ENCODE measurements at regions not wholly inside any gene's neighbourhood (a gene's known extent, or its start where the extent isn't known, plus 50 kb on each side); places are given as distances from the start of the nearest gene placed in this dataset.
"Not testable (repeated sequence)": the region's sequence is repeated elsewhere in the genome, so short reads cannot be mapped to it uniquely, and the experiment has no call there.

DNA sequence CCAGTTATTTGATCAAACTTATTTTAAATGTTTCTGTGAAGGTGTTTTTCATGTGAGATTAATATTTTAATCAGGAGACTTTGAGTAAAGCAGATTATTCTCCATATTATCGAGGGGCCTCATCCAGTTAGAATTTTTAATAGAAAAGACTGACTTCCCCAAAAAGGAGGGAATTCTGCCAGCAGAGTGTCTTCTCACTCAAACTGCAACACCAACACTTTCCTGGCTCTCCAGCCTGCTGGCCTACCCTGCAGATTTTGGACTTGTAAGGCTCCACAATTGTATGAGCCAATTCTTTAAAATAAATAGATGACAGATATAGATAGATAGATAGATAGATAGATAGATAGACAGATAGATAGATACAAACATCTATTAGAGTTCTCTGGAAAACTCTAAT lies 155.7 kb downstream of the SEC23A start:
- no peaks in the 10 kb centered on the region for H3K9me3 ChIP-seq (ENCODE audit: control insufficient read depth in 1 of 2, low read length in 2 of 2)
- H3K4me3 ChIP-seq (ENCODE audit: low read depth in 1 of 2, low read length in 2 of 2), result no peak overlapping the region
- H3K27ac ChIP-seq (ENCODE audit: low read length), result no peak overlapping the region
- H3K27me3 ChIP-seq (ENCODE audit: low read depth, low read length), result no peaks in the 10 kb centered on the region
- no peaks in the 10 kb centered on the region for H3K36me3 ChIP-seq (ENCODE audit: control insufficient read depth in 1 of 2, insufficient read depth in 2 of 2, low read length in 2 of 2)
- H3K4me1 ChIP-seq (ENCODE audit: control insufficient read depth in 1 of 2, insufficient read depth in 2 of 2, low read length in 2 of 2), result no peaks in the 10 kb centered on the region

DNA sequence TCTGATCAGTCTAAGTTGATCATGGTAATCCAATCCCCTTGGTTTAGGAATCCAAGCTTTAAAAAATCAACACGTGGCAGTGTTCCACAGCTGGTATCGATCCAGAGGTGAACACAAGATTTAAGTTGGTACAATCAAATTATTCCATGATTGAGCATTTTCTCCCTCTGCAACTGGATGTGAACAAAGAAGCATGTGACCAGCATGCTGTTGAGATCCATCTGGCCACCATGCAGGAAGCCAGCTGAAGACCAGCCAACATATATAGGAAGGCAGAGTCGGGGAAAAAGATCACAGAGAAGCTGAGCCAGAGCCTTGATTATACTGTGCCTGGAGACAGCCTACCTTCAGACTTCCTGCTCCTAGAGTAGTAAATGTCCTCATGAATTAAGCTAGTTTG lies 158.3 kb downstream of the SEC23A start:
- no peaks in the 10 kb centered on the region for H3K27me3 ChIP-seq (ENCODE audit: low read depth, low read length)
- H3K4me3 ChIP-seq (ENCODE audit: low read depth in 1 of 2, low read length in 2 of 2), result no peak overlapping the region
- no peaks in the 10 kb centered on the region for H3K9me3 ChIP-seq (ENCODE audit: control insufficient read depth in 1 of 2, low read length in 2 of 2)
- H3K4me1 ChIP-seq (ENCODE audit: control insufficient read depth in 1 of 2, insufficient read depth in 2 of 2, low read length in 2 of 2), result no peaks in the 10 kb centered on the region
- H3K36me3 ChIP-seq (ENCODE audit: control insufficient read depth in 1 of 2, insufficient read depth in 2 of 2, low read length in 2 of 2), result no peaks in the 10 kb centered on the region
- no peak overlapping the region for H3K27ac ChIP-seq (ENCODE audit: low read length)

DNA sequence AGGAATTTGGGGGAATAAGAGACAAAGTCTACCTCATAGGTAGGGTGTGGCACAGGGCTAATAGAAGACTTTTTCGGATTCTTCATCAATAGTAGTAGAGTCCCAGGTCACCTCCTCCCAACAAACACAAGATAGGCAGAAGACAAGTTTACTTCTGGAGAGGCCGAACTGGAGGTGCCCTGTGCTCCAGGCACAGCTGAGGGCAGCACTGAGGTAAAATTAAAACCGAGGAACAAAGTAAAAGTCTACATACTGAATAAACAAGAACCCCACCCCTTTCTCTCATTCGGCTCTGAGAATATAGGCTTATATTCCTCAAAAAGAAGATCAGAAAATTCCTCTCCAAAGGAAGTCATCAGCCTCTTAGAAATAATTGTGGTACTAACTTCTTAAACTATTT lies 161.5 kb downstream of the SEC23A start:
- no peaks in the 10 kb centered on the region for H3K36me3 ChIP-seq (ENCODE audit: control insufficient read depth in 1 of 2, insufficient read depth in 2 of 2, low read length in 2 of 2)
- H3K27ac ChIP-seq (ENCODE audit: low read length), result no peak overlapping the region
- H3K4me1 ChIP-seq (ENCODE audit: control insufficient read depth in 1 of 2, insufficient read depth in 2 of 2, low read length in 2 of 2), result no peaks in the 10 kb centered on the region
- H3K27me3 ChIP-seq (ENCODE audit: low read depth, low read length), result no peaks in the 10 kb centered on the region
- H3K9me3 ChIP-seq (ENCODE audit: control insufficient read depth in 1 of 2, low read length in 2 of 2), result no peaks in the 10 kb centered on the region
- no peak overlapping the region for H3K4me3 ChIP-seq (ENCODE audit: low read depth in 1 of 2, low read length in 2 of 2)

DNA sequence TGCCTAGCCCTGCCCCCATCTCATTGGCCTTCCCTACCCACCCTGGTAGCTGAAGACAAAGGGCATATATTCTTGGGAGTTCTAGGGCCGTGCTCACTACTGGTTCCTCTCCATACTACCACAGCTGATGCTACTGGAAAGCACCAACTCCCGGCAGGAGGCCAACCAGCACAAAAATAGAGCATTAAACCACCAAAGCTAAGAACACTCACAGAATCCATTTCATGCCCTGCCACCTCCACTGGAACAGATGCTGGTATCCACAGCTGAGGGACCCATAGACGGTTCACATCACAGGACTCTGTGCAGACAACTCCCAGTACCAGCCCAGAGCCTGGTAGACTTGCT lies 170.4 kb downstream of the SEC23A start:
- not testable (repeated sequence) for H3K27me3 ChIP-seq (ENCODE audit: low read depth, low read length); H3K9me3 ChIP-seq (ENCODE audit: control insufficient read depth in 1 of 2, low read length in 2 of 2); H3K36me3 ChIP-seq (ENCODE audit: control insufficient read depth in 1 of 2, insufficient read depth in 2 of 2, low read length in 2 of 2); H3K4me1 ChIP-seq (ENCODE audit: control insufficient read depth in 1 of 2, insufficient read depth in 2 of 2, low read length in 2 of 2); H3K27ac ChIP-seq (ENCODE audit: low read length); H3K4me3 ChIP-seq (ENCODE audit: low read depth in 1 of 2, low read length in 2 of 2)

DNA sequence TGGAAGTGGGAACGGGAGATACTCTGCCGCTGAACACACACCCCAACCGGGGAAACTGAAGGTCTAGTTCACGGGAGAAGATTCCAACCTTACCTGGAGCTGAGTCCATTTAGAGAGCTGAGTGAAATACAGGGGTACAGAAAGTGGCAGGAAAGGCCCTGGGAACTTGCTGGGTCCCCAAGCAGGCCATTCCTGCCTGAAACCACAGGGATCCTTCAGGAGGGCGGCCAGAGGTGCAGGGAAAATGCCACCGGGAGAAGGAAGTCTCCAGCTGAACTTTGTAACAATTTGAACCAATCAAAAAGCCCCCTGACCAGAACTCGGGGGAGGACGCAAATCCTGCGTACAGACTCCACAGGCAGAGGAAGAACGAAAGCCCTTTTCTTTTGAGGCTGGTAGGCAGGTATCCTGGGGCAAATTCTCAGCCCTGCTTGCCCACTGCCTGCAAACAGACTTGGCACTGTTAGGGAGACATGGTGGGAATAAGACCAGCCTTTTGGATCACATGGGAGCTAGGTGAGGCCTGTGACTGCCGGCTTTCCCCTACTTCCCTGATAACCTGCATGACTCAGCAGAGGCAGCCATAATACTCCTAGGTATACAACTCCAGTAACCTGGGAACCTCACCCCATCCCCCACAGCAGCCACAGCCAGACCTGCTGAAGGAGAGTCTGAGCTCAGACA lies 170.9 kb downstream of the SEC23A start:
- H3K27me3 ChIP-seq (ENCODE audit: low read depth, low read length), result no peaks in the 10 kb centered on the region
- H3K4me3 ChIP-seq (ENCODE audit: low read depth in 1 of 2, low read length in 2 of 2), result no peak overlapping the region
- no peaks in the 10 kb centered on the region for H3K36me3 ChIP-seq (ENCODE audit: control insufficient read depth in 1 of 2, insufficient read depth in 2 of 2, low read length in 2 of 2)
- H3K4me1 ChIP-seq (ENCODE audit: control insufficient read depth in 1 of 2, insufficient read depth in 2 of 2, low read length in 2 of 2), result no peaks in the 10 kb centered on the region
- no peak overlapping the region for H3K27ac ChIP-seq (ENCODE audit: low read length)
- H3K9me3 ChIP-seq (ENCODE audit: control insufficient read depth in 1 of 2, low read length in 2 of 2), result no peaks in the 10 kb centered on the region

DNA sequence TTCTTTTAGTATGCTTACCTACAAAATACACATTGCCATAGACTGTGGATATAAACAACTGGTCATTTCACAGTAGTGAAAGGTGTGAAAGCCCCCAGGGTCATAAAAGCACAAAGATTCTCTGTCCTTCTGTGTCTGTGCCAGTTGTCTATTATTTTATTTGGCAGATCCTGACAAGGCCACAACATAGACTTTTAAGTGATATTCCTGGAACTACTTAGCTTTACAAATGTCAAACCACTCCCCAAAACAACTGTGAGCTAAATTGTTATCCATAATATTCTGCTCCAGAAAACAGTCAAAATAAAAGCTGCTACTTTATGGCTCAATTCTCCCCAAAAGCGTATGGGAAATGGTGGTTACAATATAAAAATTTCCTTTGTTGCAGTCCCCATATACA lies 172.1 kb downstream of the SEC23A start:
- Histone ChIP-seq H3K4me1 (ENCODE audit: control insufficient read depth in 1 of 2, insufficient read depth in 2 of 2, low read length in 2 of 2) (no peaks in the 10 kb centered on the region), H3K9me3 (ENCODE audit: control insufficient read depth in 1 of 2, low read length in 2 of 2) (no peaks in the 10 kb centered on the region), H3K36me3 (ENCODE audit: control insufficient read depth in 1 of 2, insufficient read depth in 2 of 2, low read length in 2 of 2) (no peaks in the 10 kb centered on the region), H3K27me3 (ENCODE audit: low read depth, low read length) (no peaks in the 10 kb centered on the region), H3K27ac (ENCODE audit: low read length) (no peak overlapping the region), H3K4me3 (ENCODE audit: low read depth in 1 of 2, low read length in 2 of 2) (no peak overlapping the region)

DNA sequence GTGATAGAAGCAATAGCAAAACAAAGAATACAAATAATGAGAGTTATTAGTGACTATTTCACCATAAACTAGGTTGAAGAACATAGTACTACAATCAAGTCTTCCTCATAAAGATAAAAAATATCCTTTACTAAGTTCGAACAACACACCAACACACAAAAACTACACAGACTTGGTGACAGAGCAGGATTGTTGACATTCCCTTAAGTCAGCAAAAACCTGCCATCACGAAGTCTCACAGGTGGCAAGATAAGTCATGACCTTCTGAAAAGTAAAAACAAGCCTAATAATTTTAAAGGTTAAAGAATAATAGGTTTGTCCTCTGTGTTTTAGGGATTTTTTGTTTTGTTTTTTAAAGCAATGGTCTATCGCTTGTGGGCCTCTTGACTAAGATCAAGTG lies 173.0 kb downstream of the SEC23A start:
- no peak overlapping the region for H3K27ac ChIP-seq (ENCODE audit: low read length)
- H3K4me3 ChIP-seq (ENCODE audit: low read depth in 1 of 2, low read length in 2 of 2), result no peak overlapping the region
- no peaks in the 10 kb centered on the region for H3K4me1 ChIP-seq (ENCODE audit: control insufficient read depth in 1 of 2, insufficient read depth in 2 of 2, low read length in 2 of 2)
- H3K36me3 ChIP-seq (ENCODE audit: control insufficient read depth in 1 of 2, insufficient read depth in 2 of 2, low read length in 2 of 2), result no peaks in the 10 kb centered on the region
- no peaks in the 10 kb centered on the region for H3K27me3 ChIP-seq (ENCODE audit: low read depth, low read length)
- H3K9me3 ChIP-seq (ENCODE audit: control insufficient read depth in 1 of 2, low read length in 2 of 2), result no peaks in the 10 kb centered on the region

DNA sequence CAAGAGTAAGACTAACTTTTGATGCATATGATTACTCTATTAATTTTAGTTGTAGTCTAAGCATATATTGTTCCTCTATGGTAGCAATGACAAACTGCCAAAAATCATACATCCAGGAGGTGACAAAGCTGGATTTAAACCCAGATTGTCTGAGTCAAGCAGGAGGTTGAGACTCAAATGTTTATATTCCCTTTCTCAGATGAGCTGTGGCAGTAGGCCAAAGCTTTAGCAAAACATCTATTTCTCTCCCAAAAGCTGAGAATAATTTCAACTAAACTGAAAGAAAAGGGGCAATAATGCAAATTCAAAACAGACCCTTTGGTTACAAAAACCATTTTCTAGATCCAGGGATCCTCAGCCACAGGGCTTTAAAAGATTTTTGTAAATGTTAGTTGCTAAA lies 173.6 kb downstream of the SEC23A start:
- no peaks in the 10 kb centered on the region for H3K9me3 ChIP-seq (ENCODE audit: control insufficient read depth in 1 of 2, low read length in 2 of 2)
- no peaks in the 10 kb centered on the region for H3K36me3 ChIP-seq (ENCODE audit: control insufficient read depth in 1 of 2, insufficient read depth in 2 of 2, low read length in 2 of 2)
- H3K4me1 ChIP-seq (ENCODE audit: control insufficient read depth in 1 of 2, insufficient read depth in 2 of 2, low read length in 2 of 2), result no peaks in the 10 kb centered on the region
- no peaks in the 10 kb centered on the region for H3K27me3 ChIP-seq (ENCODE audit: low read depth, low read length)
- H3K4me3 ChIP-seq (ENCODE audit: low read depth in 1 of 2, low read length in 2 of 2), result no peak overlapping the region
- H3K27ac ChIP-seq (ENCODE audit: low read length), result no peak overlapping the region

DNA sequence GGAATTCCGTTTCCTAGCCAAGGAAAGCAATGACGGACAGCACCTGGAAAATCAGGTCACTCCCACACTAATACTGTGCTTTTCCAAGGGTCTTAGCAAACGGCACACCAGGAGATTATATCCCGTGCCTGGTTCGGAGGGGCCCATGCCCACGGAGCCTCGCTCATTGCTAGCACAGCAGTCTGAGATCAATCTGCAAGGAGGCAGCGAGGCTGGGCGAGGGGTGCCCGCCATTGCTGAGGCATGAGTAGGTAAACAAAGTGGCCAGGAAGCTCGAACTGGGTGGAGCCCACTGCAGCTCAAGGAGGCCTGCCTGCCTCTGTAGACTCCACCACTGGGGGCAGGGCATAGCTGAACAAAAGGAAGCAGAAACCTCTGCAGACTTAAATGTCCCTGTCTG lies 181.1 kb downstream of the SEC23A start:
- H3K27ac ChIP-seq (ENCODE audit: low read length); H3K4me3 ChIP-seq (ENCODE audit: low read depth in 1 of 2, low read length in 2 of 2); H3K9me3 ChIP-seq (ENCODE audit: control insufficient read depth in 1 of 2, low read length in 2 of 2); H3K27me3 ChIP-seq (ENCODE audit: low read depth, low read length); H3K4me1 ChIP-seq (ENCODE audit: control insufficient read depth in 1 of 2, insufficient read depth in 2 of 2, low read length in 2 of 2); H3K36me3 ChIP-seq (ENCODE audit: control insufficient read depth in 1 of 2, insufficient read depth in 2 of 2, low read length in 2 of 2): not testable (repeated sequence)

DNA sequence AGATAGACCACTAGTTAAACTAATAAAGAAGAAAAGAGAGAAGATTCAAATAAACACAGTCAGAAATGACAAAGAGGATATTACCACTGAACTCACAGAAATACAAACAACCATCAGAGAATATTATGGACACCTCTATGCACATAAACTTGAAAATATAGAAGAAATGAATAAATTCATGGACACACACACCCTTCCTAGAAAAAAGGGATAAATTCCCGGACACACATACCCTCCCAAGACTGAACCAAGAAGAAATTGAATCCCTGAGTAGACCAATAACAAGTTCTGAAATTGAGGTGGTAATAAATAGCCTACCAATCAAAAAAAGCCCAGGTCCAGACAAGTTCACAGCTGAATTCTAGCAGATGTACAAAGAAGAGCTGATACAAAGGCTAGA lies 187.9 kb downstream of the SEC23A start:
- Histone ChIP-seq H3K36me3 (ENCODE audit: control insufficient read depth in 1 of 2, insufficient read depth in 2 of 2, low read length in 2 of 2) (no peaks in the 10 kb centered on the region), H3K4me3 (ENCODE audit: low read depth in 1 of 2, low read length in 2 of 2) (no peak overlapping the region), H3K27me3 (ENCODE audit: low read depth, low read length) (no peaks in the 10 kb centered on the region), H3K4me1 (ENCODE audit: control insufficient read depth in 1 of 2, insufficient read depth in 2 of 2, low read length in 2 of 2) (no peaks in the 10 kb centered on the region), H3K27ac (ENCODE audit: low read length) (no peak overlapping the region), H3K9me3 (ENCODE audit: control insufficient read depth in 1 of 2, low read length in 2 of 2) (no peaks in the 10 kb centered on the region)

DNA sequence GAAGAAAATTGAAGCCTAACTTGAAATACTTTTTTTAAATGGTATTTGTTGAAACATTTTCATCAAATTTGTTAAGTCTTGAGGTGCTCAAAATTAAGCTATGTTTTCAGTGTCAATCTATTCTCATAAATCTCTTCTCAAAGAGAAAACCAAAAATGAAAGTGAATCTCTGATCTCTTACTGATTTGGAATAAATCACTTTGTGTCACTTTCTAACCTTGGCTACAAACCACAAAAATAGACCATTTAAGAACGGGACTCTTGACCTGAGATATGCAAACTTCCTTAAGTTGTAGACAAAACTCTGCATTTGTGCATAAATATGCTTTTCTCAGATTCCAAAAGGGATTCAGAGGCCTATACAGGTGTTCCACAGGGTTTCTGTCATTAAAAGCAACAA lies 192.9 kb downstream of the SEC23A start:
- Histone ChIP-seq H3K27ac (ENCODE audit: low read length) (no peak overlapping the region), H3K36me3 (ENCODE audit: control insufficient read depth in 1 of 2, insufficient read depth in 2 of 2, low read length in 2 of 2) (no peaks in the 10 kb centered on the region), H3K4me1 (ENCODE audit: control insufficient read depth in 1 of 2, insufficient read depth in 2 of 2, low read length in 2 of 2) (no peaks in the 10 kb centered on the region), H3K4me3 (ENCODE audit: low read depth in 1 of 2, low read length in 2 of 2) (no peak overlapping the region), H3K27me3 (ENCODE audit: low read depth, low read length) (no peaks in the 10 kb centered on the region), H3K9me3 (ENCODE audit: control insufficient read depth in 1 of 2, low read length in 2 of 2) (no peaks in the 10 kb centered on the region)

DNA sequence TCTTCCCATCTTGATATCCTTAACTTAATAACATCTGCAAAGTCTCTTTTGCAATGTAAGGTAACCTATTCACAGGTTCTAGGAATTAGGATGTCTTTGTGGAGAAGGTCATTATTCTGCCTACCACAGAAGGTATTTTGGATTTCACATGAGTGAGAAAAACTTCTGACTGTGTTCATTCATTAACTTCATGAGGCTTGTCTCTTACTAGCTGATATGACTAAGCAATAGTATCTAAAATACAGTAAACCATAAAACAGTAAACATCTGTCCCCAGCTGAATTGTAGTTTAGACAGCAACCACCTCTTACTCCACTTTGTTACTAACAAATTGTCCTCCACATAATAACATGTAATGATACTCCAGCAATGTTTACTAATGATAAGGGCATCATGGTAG lies 198.1 kb downstream of the SEC23A start:
- Histone ChIP-seq H3K27me3 (ENCODE audit: low read depth, low read length) (no peaks in the 10 kb centered on the region), H3K4me1 (ENCODE audit: control insufficient read depth in 1 of 2, insufficient read depth in 2 of 2, low read length in 2 of 2) (no peaks in the 10 kb centered on the region), H3K9me3 (ENCODE audit: control insufficient read depth in 1 of 2, low read length in 2 of 2) (no peaks in the 10 kb centered on the region), H3K27ac (ENCODE audit: low read length) (no peak overlapping the region), H3K36me3 (ENCODE audit: control insufficient read depth in 1 of 2, insufficient read depth in 2 of 2, low read length in 2 of 2) (no peaks in the 10 kb centered on the region), H3K4me3 (ENCODE audit: low read depth in 1 of 2, low read length in 2 of 2) (no peak overlapping the region)
